H1 (cell line): ENCODE measurements at regions not wholly inside any gene's neighbourhood (a gene's known extent, or its start where the extent isn't known, plus 50 kb on each side); places are given as distances from the start of the nearest gene placed in this dataset.

ENCODE experiments used
- CTCF ChIA-PET: fragments of 300-600 bp; sonication (Branson Sonifier 250); formaldehyde crosslinking; loops from one replicate; lab custom pipeline; 2021; ENCODE audit not compliant: partially characterized antibody; lab: Charles Lee
- POLR2A ChIA-PET: fragments of 300-600 bp; sonication (Branson Sonifier 250); formaldehyde crosslinking; loops from one replicate; lab custom pipeline; 2021; ENCODE audit warnings: inconsistent platforms; ENCODE audit not compliant: partially characterized antibody; lab: Charles Lee
- DNase-seq, 2 experiments: peaks; one replicate each; pipeline versions ENCODE4 v3.0.0 to v3.0.0-alpha.2; 2010 to 2022; ENCODE audit warnings: low spot score in 2 of 2, low read depth in 1 of 2, mixed read lengths in 1 of 2
- FAIRE-seq: peaks from 2 replicates; lab custom pipeline; 2011; peaks lifted over from hg19 to GRCh38; lab: Jason Lieb, UNC
- H2AFZ ChIP-seq: 2 replicates; pipeline ENCODE4 v1.8.1; 2012; ENCODE audit warnings: low read length, inconsistent platforms
- H2AK5ac ChIP-seq: 2 replicates; pipeline ENCODE4 v1.6.1; 2013; ENCODE audit warnings: low read depth, low read length
- H2BK120ac ChIP-seq: replicated peaks from 2 replicates; pipeline ENCODE3; 2013; ENCODE audit warnings: low read depth, low read length, inconsistent platforms
- H2BK12ac ChIP-seq: 2 replicates; pipeline ENCODE4 v1.6.1; 2013; ENCODE audit warnings: low read depth, low read length
- H2BK15ac ChIP-seq: 2 replicates; pipeline ENCODE4 v1.6.1; 2013; ENCODE audit warnings: low read length
- H2BK20ac ChIP-seq: 2 replicates; pipeline ENCODE4 v1.6.1; 2013; ENCODE audit warnings: low read length
- H2BK5ac ChIP-seq: 2 replicates; pipeline ENCODE4 v1.6.1; 2013; ENCODE audit warnings: low read depth, low read length
- H3K14ac ChIP-seq: 2 replicates; pipeline ENCODE4 v1.6.1; 2013; ENCODE audit warnings: inconsistent platforms; ENCODE audit not compliant: insufficient read length
- H3K18ac ChIP-seq: 2 replicates; pipeline ENCODE4 v1.6.1; 2013; ENCODE audit warnings: low read length; ENCODE audit errors: extremely low read depth
- H3K23ac ChIP-seq: 2 replicates; pipeline ENCODE4 v1.6.1; 2013; ENCODE audit warnings: inconsistent platforms; ENCODE audit not compliant: insufficient read length
- H3K23me2 ChIP-seq: 2 replicates; pipeline ENCODE4 v1.6.1; 2013; ENCODE audit warnings: low read depth, low read length
- H3K27ac ChIP-seq: 2 replicates; pipeline ENCODE4 v1.6.1; 2011; ENCODE audit warnings: low read depth, low read length, inconsistent platforms
- H3K27me3 ChIP-seq, 4 experiments: replicated peaks in 1 of 4; 1 replicate in 1 of 4; 2 replicates in 3 of 4; pipeline versions ENCODE4 v1.6.1 to v1.8.1; 2011 to 2013; ENCODE audit warnings: low read length in 3 of 4, mild to moderate bottlenecking in 3 of 4, inconsistent platforms in 2 of 4, mixed read lengths in 2 of 4, moderate library complexity in 1 of 4; ENCODE audit not compliant: control insufficient read depth in 3 of 4, insufficient read depth in 3 of 4; ENCODE audit errors: extremely low read depth in 1 of 4
- H3K36me3 ChIP-seq, 4 experiments: 2 replicates each; pipeline versions ENCODE4 v1.6.1 to v1.8.1; 2011 to 2013; ENCODE audit warnings: mild to moderate bottlenecking in 4 of 4, low read length in 3 of 4, moderate library complexity in 2 of 4, control low read depth in 1 of 4, inconsistent platforms in 1 of 4; ENCODE audit not compliant: insufficient read depth in 4 of 4, control insufficient read depth in 2 of 4
- H3K4ac ChIP-seq: replicated peaks from 2 replicates; pipeline ENCODE3; 2013; ENCODE audit warnings: low read length, low read depth, mixed read lengths, inconsistent platforms; ENCODE audit not compliant: insufficient read length
- H3K4me1 ChIP-seq, 4 experiments: replicated peaks in 1 of 4; 1 replicate in 1 of 4; 2 replicates in 3 of 4; pipeline versions ENCODE4 v1.6.1 to v1.8.1; 2011 to 2013; ENCODE audit warnings: low read length in 3 of 4, inconsistent platforms in 2 of 4, mixed read lengths in 1 of 4; ENCODE audit not compliant: insufficient read depth in 4 of 4, control insufficient read depth in 3 of 4
- H3K4me2 ChIP-seq, 2 experiments: 2 replicates each; pipeline versions ENCODE4 v1.6.1 to v1.8.1; 2011 to 2013; ENCODE audit warnings: low read depth in 2 of 2, low read length in 2 of 2, control low read depth in 1 of 2, inconsistent platforms in 1 of 2, mild to moderate bottlenecking in 1 of 2; ENCODE audit not compliant: insufficient read depth in 1 of 2
- H3K4me3 ChIP-seq, 4 experiments: fragments of 200-600, 300-600 bp in 1 of 4; sonication (generic), shearing (Covaris generic), sonication (Bioruptor Twin) in 1 of 4; 2 replicates each; pipeline versions ENCODE4 v1.5.1 to v1.8.1; 2011 to 2016; ENCODE audit warnings: low read length in 4 of 4, low read depth in 3 of 4, control low read depth in 2 of 4, inconsistent platforms in 2 of 4, mild to moderate bottlenecking in 2 of 4, mixed read lengths in 1 of 4, moderate library complexity in 1 of 4; ENCODE audit not compliant: insufficient read depth in 2 of 4; ENCODE audit errors: extremely low read depth in 1 of 4
- H3K56ac ChIP-seq: replicated peaks from 2 replicates; pipeline ENCODE3; 2013; ENCODE audit warnings: low read depth, mild to moderate bottlenecking, mixed read lengths, low read length, inconsistent platforms; ENCODE audit not compliant: insufficient read length
- H3K79me1 ChIP-seq: 2 replicates; pipeline ENCODE4 v1.6.1; 2013; ENCODE audit warnings: low read depth, low read length, control low read depth
- H3K79me2 ChIP-seq, 2 experiments: 2 replicates each; pipeline versions ENCODE4 v1.6.1 to v1.8.1; 2012 to 2013; ENCODE audit warnings: low read length in 2 of 2, mild to moderate bottlenecking in 2 of 2, inconsistent platforms in 1 of 2; ENCODE audit not compliant: insufficient read depth in 2 of 2, control insufficient read depth in 1 of 2
- H3K9ac ChIP-seq, 4 experiments: replicated peaks in 1 of 4; 1 replicate in 1 of 4; 2 replicates in 3 of 4; pipeline versions ENCODE4 v1.6.1 to v1.8.1; 2011 to 2013; ENCODE audit warnings: low read depth in 3 of 4, low read length in 3 of 4, control low read depth in 2 of 4, mild to moderate bottlenecking in 2 of 4, moderate library complexity in 2 of 4, inconsistent platforms in 1 of 4; ENCODE audit errors: extremely low read depth in 1 of 4
- H3K9me3 ChIP-seq, 2 experiments: 2 replicates each; pipeline versions ENCODE4 v1.6.1 to v1.8.1; 2012 to 2013; ENCODE audit warnings: mild to moderate bottlenecking in 2 of 2, moderate library complexity in 2 of 2, control low read depth in 1 of 2, inconsistent platforms in 1 of 2, low read depth in 1 of 2, low read length in 1 of 2, mixed read lengths in 1 of 2; ENCODE audit not compliant: insufficient read depth in 2 of 2
- H4K20me1 ChIP-seq, 2 experiments: replicated peaks in 1 of 2; 2 replicates each; pipeline versions ENCODE3 to v1.8.1; 2011 to 2013; ENCODE audit warnings: inconsistent platforms in 2 of 2, low read length in 2 of 2, mild to moderate bottlenecking in 1 of 2; ENCODE audit not compliant: insufficient read depth in 2 of 2, control insufficient read depth in 1 of 2
- H4K5ac ChIP-seq: 2 replicates; pipeline ENCODE4 v1.6.1; 2013; ENCODE audit warnings: low read length, low read depth, mixed read lengths, inconsistent platforms; ENCODE audit not compliant: insufficient read length
- H4K8ac ChIP-seq: 2 replicates; pipeline ENCODE4 v1.8.0; 2013; ENCODE audit warnings: mild to moderate bottlenecking, moderate library complexity, low read length, inconsistent platforms; ENCODE audit not compliant: insufficient read depth; ENCODE audit errors: extremely low read depth
- H4K91ac ChIP-seq: replicated peaks from 2 replicates; pipeline ENCODE3; 2013; ENCODE audit warnings: low read length, mixed read lengths, inconsistent platforms; ENCODE audit not compliant: insufficient read length
- POU5F1 ChIP-seq: IDR thresholded peaks from 2 replicates; pipeline ENCODE4 v1.6.1; 2011; ENCODE audit warnings: low read depth, mild to moderate bottlenecking, low read length, moderate library complexity
- SP1 ChIP-seq: IDR thresholded peaks from 2 replicates; pipeline ENCODE4 v1.6.1; 2011; ENCODE audit warnings: low read depth, low read length
- YY1 ChIP-seq: IDR thresholded peaks from 2 replicates; pipeline ENCODE4 v1.6.1; 2011; ENCODE audit warnings: low read depth, mild to moderate bottlenecking, low read length
- WGBS, 2 experiments: shearing (Covaris generic) in 1 of 2; methylation state at CpG; one replicate each; pipeline versions ENCODE4 v1.1.6 to v1.1.7; 2013 to 2015; ENCODE audit warnings: low lambda C conversion rate in 2 of 2, mixed read lengths in 2 of 2, inconsistent platforms in 1 of 2, low coverage in 1 of 2, missing lambda C conversion rate in 1 of 2; ENCODE audit not compliant: insufficient replicate concordance in 2 of 2, insufficient coverage in 1 of 2, insufficient read length in 1 of 2; ENCODE audit errors: extremely low coverage in 1 of 2, missing lambda C conversion rate in 1 of 2; 5-methylcytosine and 5-hydroxymethylcytosine counted together

GRCh38 chr1:227432981-227433380 lies 114.7 kb upstream of the CDC42BPA start:
- no peak overlapping the region for H2BK5ac ChIP-seq
- no peaks in the 10 kb centered on the region for H3K27me3 ChIP-seq
- H4K20me1 ChIP-seq = no peaks in the 10 kb centered on the region
- no peak overlapping the region for H3K23ac ChIP-seq
- H3K4me2 ChIP-seq = no peak overlapping the region
- 0 out of 4 replicates have a peak, but pooled peaks cover 0 to 2% of the 10 kb centered on the region in 2 experiments for H3K9me3 ChIP-seq
- H3K4me1 ChIP-seq = peaks cover 0 to 5% (median 2%) of the 10 kb centered on the region in 4 experiments; a peak in 3 of 7 replicates
- no peak overlapping the region for H3K4ac ChIP-seq
- FAIRE-seq (no peak), DNase-seq (no peak)
- no peak overlapping the region for H3K27ac ChIP-seq
- no peaks in the 10 kb centered on the region for H3K23me2 ChIP-seq
- H3K14ac ChIP-seq = no peak overlapping the region
- H2BK120ac ChIP-seq = no peak overlapping the region
- H2BK12ac ChIP-seq = no peak overlapping the region
- TF ChIP-seq POU5F1 (no peak), YY1 (no peak), SP1 (no peak)
- no peak overlapping the region for H3K18ac ChIP-seq
- no peak overlapping the region for H2BK15ac ChIP-seq
- H4K5ac ChIP-seq = no peak overlapping the region
- no peak overlapping the region for H3K56ac ChIP-seq
- 84% methylated on average over 3 of the region's 3 CpGs; no CpG with 5 or more reads in 1 of the 2 experiments for WGBS, 2 experiments
- no peak overlapping the region for H3K4me3 ChIP-seq
- no peak overlapping the region for H4K91ac ChIP-seq
- no peaks in the 10 kb centered on the region for H3K79me1 ChIP-seq
- H2AFZ ChIP-seq = no peak overlapping the region
- H3K79me2 ChIP-seq = no peaks in the 10 kb centered on the region
- no peaks in the 10 kb centered on the region for H3K36me3 ChIP-seq
- no peak overlapping the region for H2BK20ac ChIP-seq
- no peak overlapping the region for H2AK5ac ChIP-seq
- H3K9ac ChIP-seq = no peak overlapping the region
- ChIA-PET CTCF (interaction anchor here (0.7 to 2.0 kb wide), 6 partner anchors 12 to 521 kb away, joined by 3 to 9 read pairs (median 4); no protein-coding TSS in a partner anchor), POLR2A (interaction anchor here (1.2 kb wide), 1 partner anchor 114 kb away, joined by 3 read pairs; no protein-coding TSS in a partner anchor)
- no peak overlapping the region for H4K8ac ChIP-seq
